Ovary (tissue), 3 donors: ENCODE measurements at regions not wholly inside any gene's neighbourhood (a gene's known extent, or its start where the extent isn't known, plus 50 kb on each side); places are given as distances from the start of the nearest gene placed in this dataset.

Source experiments
- EP300 ChIP-seq: sonication (generic); formaldehyde crosslinking; IDR thresholded peaks from one replicate; pipeline ENCODE4 v1.6.1; 2017; ENCODE audit warnings: antibody characterized with exemption
- POLR2A ChIP-seq: fragments of 450-650 bp; IDR thresholded peaks from one replicate; pipeline ENCODE4 v1.6.1; 2017; ENCODE audit warnings: antibody characterized with exemption, mild to moderate bottlenecking, moderate library complexity
- TF ChIP-seq, protein P1 (sequence below), 3 donors: fragments of 450-650 bp in 2 of 3; fragments of 200-600 bp in 1 of 3; IDR thresholded peaks; one replicate each; pipeline versions ENCODE4 v1.5.1 to v1.8.0; 2016 to 2022; ENCODE audit warnings: antibody characterized with exemption in 3 of 3, mild to moderate bottlenecking in 1 of 3
- donor health status: DM: no; HTN: no; CAD: no.

DNA sequence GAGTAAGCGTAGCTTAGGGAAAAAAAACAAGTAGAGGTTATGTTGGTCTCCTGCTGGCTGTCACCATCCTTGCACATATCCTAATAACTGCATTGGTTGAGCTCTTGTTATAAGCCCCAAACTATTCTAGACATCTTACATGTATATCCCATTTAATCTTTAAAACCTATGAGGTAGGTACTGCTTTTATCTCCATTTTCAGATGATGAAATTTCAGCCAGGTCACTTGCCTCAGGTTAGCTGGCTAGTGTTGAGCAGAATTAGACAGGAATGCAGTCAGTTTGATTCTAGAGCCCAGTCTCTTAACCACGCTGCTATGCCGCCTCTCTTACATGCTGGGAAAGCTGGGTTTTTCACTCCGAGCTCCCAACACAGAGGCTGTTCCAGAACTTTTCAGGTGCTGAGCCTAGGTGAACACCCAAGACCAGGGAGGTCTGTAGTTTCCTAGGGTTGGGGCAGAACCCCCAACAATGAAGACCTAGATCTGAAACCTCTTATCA, 269.9 kb upstream of the RGS6 start:
- TF ChIP-seq, protein P1, sequence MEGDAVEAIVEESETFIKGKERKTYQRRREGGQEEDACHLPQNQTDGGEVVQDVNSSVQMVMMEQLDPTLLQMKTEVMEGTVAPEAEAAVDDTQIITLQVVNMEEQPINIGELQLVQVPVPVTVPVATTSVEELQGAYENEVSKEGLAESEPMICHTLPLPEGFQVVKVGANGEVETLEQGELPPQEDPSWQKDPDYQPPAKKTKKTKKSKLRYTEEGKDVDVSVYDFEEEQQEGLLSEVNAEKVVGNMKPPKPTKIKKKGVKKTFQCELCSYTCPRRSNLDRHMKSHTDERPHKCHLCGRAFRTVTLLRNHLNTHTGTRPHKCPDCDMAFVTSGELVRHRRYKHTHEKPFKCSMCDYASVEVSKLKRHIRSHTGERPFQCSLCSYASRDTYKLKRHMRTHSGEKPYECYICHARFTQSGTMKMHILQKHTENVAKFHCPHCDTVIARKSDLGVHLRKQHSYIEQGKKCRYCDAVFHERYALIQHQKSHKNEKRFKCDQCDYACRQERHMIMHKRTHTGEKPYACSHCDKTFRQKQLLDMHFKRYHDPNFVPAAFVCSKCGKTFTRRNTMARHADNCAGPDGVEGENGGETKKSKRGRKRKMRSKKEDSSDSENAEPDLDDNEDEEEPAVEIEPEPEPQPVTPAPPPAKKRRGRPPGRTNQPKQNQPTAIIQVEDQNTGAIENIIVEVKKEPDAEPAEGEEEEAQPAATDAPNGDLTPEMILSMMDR (IDR thresholded peaks at IDR 0.05), result no peak
- no peak for TF ChIP-seq EP300
- no peak for TF ChIP-seq POLR2A
